Panc1 (cell line): ENCODE measurements at regions not wholly inside any gene's neighbourhood (a gene's known extent, or its start where the extent isn't known, plus 50 kb on each side); places are given as distances from the start of the nearest gene placed in this dataset.

ENCODE experiments used
- POLR2AphosphoS5 ChIP-seq: IDR thresholded peaks from 2 replicates; pipeline ENCODE4 v1.6.1; 2012; ENCODE audit warnings: mild to moderate bottlenecking, low read depth, low read length, moderate library complexity
- SIN3A ChIP-seq: IDR thresholded peaks from 2 replicates; pipeline ENCODE4 v1.6.1; 2012; ENCODE audit warnings: low read depth, mild to moderate bottlenecking, low read length, moderate library complexity, borderline replicate concordance; ENCODE audit not compliant: insufficient read depth
- TF ChIP-seq, protein P1 (sequence below): fragments of 450-650 bp; IDR thresholded peaks from 2 replicates; pipeline ENCODE4 v1.5.1; 2017; ENCODE audit warnings: mild to moderate bottlenecking
- TF ChIP-seq, protein P2 (sequence below), 2 experiments: IDR thresholded peaks; 2 replicates each; pipeline ENCODE4 v1.6.1; 2011 to 2012; ENCODE audit warnings: low read depth in 2 of 2, control low read depth in 1 of 2, low read length in 1 of 2, mild to moderate bottlenecking in 1 of 2, moderate library complexity in 1 of 2; ENCODE audit not compliant: insufficient read depth in 1 of 2

DNA sequence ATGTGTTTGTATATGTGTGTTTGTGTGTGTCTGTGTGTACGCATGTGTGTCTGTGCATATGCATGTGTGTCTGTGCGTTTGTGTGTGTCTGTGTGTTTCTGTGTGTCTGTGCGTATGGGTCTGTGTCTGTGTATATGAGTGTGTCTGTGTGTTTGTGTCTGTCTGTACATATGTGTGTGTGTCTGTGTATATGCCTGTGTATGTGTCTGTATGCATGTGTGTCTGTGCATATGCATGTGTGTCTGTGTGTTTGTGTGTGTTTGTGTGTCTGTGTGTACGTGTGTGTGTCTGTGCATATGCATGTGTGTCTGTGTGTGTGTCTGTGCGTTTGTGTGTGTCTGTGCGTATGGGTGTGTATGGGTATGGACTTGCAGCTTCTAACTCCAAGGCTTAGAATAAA is 174.0 kb upstream of the NOX3 start:
- TF ChIP-seq, protein P1, sequence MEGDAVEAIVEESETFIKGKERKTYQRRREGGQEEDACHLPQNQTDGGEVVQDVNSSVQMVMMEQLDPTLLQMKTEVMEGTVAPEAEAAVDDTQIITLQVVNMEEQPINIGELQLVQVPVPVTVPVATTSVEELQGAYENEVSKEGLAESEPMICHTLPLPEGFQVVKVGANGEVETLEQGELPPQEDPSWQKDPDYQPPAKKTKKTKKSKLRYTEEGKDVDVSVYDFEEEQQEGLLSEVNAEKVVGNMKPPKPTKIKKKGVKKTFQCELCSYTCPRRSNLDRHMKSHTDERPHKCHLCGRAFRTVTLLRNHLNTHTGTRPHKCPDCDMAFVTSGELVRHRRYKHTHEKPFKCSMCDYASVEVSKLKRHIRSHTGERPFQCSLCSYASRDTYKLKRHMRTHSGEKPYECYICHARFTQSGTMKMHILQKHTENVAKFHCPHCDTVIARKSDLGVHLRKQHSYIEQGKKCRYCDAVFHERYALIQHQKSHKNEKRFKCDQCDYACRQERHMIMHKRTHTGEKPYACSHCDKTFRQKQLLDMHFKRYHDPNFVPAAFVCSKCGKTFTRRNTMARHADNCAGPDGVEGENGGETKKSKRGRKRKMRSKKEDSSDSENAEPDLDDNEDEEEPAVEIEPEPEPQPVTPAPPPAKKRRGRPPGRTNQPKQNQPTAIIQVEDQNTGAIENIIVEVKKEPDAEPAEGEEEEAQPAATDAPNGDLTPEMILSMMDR, result no peak
- no peak for TF ChIP-seq POLR2AphosphoS5
- no peak for TF ChIP-seq SIN3A
- TF ChIP-seq, protein P2, sequence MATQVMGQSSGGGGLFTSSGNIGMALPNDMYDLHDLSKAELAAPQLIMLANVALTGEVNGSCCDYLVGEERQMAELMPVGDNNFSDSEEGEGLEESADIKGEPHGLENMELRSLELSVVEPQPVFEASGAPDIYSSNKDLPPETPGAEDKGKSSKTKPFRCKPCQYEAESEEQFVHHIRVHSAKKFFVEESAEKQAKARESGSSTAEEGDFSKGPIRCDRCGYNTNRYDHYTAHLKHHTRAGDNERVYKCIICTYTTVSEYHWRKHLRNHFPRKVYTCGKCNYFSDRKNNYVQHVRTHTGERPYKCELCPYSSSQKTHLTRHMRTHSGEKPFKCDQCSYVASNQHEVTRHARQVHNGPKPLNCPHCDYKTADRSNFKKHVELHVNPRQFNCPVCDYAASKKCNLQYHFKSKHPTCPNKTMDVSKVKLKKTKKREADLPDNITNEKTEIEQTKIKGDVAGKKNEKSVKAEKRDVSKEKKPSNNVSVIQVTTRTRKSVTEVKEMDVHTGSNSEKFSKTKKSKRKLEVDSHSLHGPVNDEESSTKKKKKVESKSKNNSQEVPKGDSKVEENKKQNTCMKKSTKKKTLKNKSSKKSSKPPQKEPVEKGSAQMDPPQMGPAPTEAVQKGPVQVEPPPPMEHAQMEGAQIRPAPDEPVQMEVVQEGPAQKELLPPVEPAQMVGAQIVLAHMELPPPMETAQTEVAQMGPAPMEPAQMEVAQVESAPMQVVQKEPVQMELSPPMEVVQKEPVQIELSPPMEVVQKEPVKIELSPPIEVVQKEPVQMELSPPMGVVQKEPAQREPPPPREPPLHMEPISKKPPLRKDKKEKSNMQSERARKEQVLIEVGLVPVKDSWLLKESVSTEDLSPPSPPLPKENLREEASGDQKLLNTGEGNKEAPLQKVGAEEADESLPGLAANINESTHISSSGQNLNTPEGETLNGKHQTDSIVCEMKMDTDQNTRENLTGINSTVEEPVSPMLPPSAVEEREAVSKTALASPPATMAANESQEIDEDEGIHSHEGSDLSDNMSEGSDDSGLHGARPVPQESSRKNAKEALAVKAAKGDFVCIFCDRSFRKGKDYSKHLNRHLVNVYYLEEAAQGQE (IDR thresholded peaks at IDR 0.05; ENCODE audit: insufficient read depth in 1 of 2, low read depth in 2 of 2, low read length in 1 of 2), result no peak
